H9 (cell line): ENCODE measurements at regions not wholly inside any gene's neighbourhood (a gene's known extent, or its start where the extent isn't known, plus 50 kb on each side); places are given as distances from the start of the nearest gene placed in this dataset.

Source experiments
- DNase-seq: peaks from one replicate; pipeline ENCODE4 v3.0.0-alpha.2; 2017
- H2AFZ ChIP-seq: one replicate; pipeline ENCODE4 v1.6.1; 2013; ENCODE audit warnings: mild to moderate bottlenecking, low read length, control low read depth, moderate library complexity
- H2AK5ac ChIP-seq: 2 replicates; pipeline ENCODE4 v1.6.1; 2013; ENCODE audit warnings: low read length, control low read depth, mixed read lengths; ENCODE audit not compliant: insufficient read length
- H2BK120ac ChIP-seq: one replicate; pipeline ENCODE4 v1.6.1; 2013; ENCODE audit warnings: low read depth, mild to moderate bottlenecking, low read length, control low read depth, inconsistent platforms; ENCODE audit not compliant: poor library complexity, severe bottlenecking
- H2BK12ac ChIP-seq: 2 replicates; pipeline ENCODE4 v1.6.1; 2013; ENCODE audit warnings: low read length, control low read depth, mixed read lengths, low read depth; ENCODE audit not compliant: insufficient read length
- H2BK15ac ChIP-seq: 2 replicates; pipeline ENCODE4 v1.6.1; 2013; ENCODE audit warnings: low read depth, low read length, control low read depth
- H2BK20ac ChIP-seq: one replicate; pipeline ENCODE4 v1.6.1; 2013; ENCODE audit warnings: low read depth, mild to moderate bottlenecking, low read length, control low read depth, inconsistent platforms; ENCODE audit not compliant: poor library complexity, severe bottlenecking
- H2BK5ac ChIP-seq: 2 replicates; pipeline ENCODE4 v1.6.1; 2013; ENCODE audit warnings: low read length, control low read depth, mixed read lengths; ENCODE audit not compliant: insufficient read length
- H3K14ac ChIP-seq: 2 replicates; pipeline ENCODE4 v1.6.1; 2013; ENCODE audit warnings: low read length, control low read depth; ENCODE audit not compliant: insufficient read depth
- H3K18ac ChIP-seq: 2 replicates; pipeline ENCODE4 v1.6.1; 2013; ENCODE audit warnings: low read depth, mild to moderate bottlenecking, mixed read lengths, low read length, control low read depth; ENCODE audit not compliant: insufficient read length
- H3K23ac ChIP-seq: 2 replicates; pipeline ENCODE4 v1.6.1; 2013; ENCODE audit warnings: low read length, control low read depth, mixed read lengths, low read depth; ENCODE audit not compliant: insufficient read length
- H3K23me2 ChIP-seq: 2 replicates; pipeline ENCODE4 v1.6.1; 2013; ENCODE audit warnings: low read depth, mild to moderate bottlenecking, mixed read lengths, low read length, control low read depth; ENCODE audit not compliant: insufficient read length, poor library complexity, severe bottlenecking
- H3K27ac ChIP-seq: 2 replicates; pipeline ENCODE4 v1.5.1; 2013; ENCODE audit warnings: low read length, control low read depth, mixed read lengths, low read depth; ENCODE audit not compliant: insufficient read length
- H3K27me3 ChIP-seq: 2 replicates; pipeline ENCODE4 v1.6.1; 2013; ENCODE audit warnings: low read length, control low read depth, inconsistent platforms; ENCODE audit not compliant: insufficient read depth
- H3K4ac ChIP-seq: 2 replicates; pipeline ENCODE4 v1.6.1; 2013; ENCODE audit warnings: low read depth, mild to moderate bottlenecking, control low read depth, inconsistent platforms, low read length, moderate library complexity
- H3K4me1 ChIP-seq: 2 replicates; pipeline ENCODE4 v1.6.1; 2013; ENCODE audit warnings: low read length, control low read depth, inconsistent platforms; ENCODE audit not compliant: insufficient read depth
- H3K4me2 ChIP-seq: 2 replicates; pipeline ENCODE4 v1.6.1; 2013; ENCODE audit warnings: low read length, control low read depth, mixed read lengths; ENCODE audit not compliant: insufficient read length, insufficient read depth
- H3K56ac ChIP-seq: 2 replicates; pipeline ENCODE4 v1.6.1; 2013; ENCODE audit warnings: low read depth, mild to moderate bottlenecking, mixed read lengths, low read length, control low read depth; ENCODE audit not compliant: insufficient read length
- H3K79me1 ChIP-seq: 2 replicates; pipeline ENCODE4 v1.6.1; 2013; ENCODE audit warnings: low read depth, mild to moderate bottlenecking, moderate library complexity, low read length, control low read depth, inconsistent platforms; ENCODE audit not compliant: insufficient read depth, poor library complexity, severe bottlenecking
- H3K79me2 ChIP-seq: 2 replicates; pipeline ENCODE4 v1.6.1; 2013; ENCODE audit warnings: low read length, control low read depth, inconsistent platforms; ENCODE audit not compliant: insufficient read depth
- H3K9ac ChIP-seq: 2 replicates; pipeline ENCODE4 v1.6.1; 2013; ENCODE audit warnings: low read length, control low read depth, mixed read lengths; ENCODE audit not compliant: insufficient read length; ENCODE audit errors: extremely low read depth
- H3K9me3 ChIP-seq: one replicate; pipeline ENCODE4 v1.6.1; 2013; ENCODE audit warnings: low read depth, low read length, inconsistent platforms; ENCODE audit not compliant: control insufficient read depth
- H3T11ph ChIP-seq: one replicate; pipeline ENCODE4 v1.6.1; 2013; ENCODE audit warnings: mild to moderate bottlenecking, low read length, control low read depth, inconsistent platforms
- H4K20me1 ChIP-seq: one replicate; pipeline ENCODE4 v1.6.1; 2013; ENCODE audit not compliant: control insufficient read depth, insufficient read length, insufficient read depth
- H4K5ac ChIP-seq: 2 replicates; pipeline ENCODE4 v1.6.1; 2013; ENCODE audit warnings: low read depth, mild to moderate bottlenecking, mixed read lengths, low read length, control low read depth; ENCODE audit not compliant: insufficient read length
- H4K8ac ChIP-seq: replicated peaks from 2 replicates; pipeline ENCODE4 v1.6.1; 2013; ENCODE audit warnings: low read length, control low read depth, mixed read lengths, low read depth; ENCODE audit not compliant: insufficient read length
- H4K91ac ChIP-seq: 2 replicates; pipeline ENCODE4 v1.6.1; 2013; ENCODE audit warnings: low read depth, mild to moderate bottlenecking, moderate library complexity, mixed read lengths, low read length, control low read depth; ENCODE audit not compliant: insufficient read length
- H3K27ac Mint-ChIP-seq, 3 experiments: 2 replicates in 2 of 3; 3 replicates in 1 of 3; pipeline ENCODE4 v1.8.0; 2020 to 2021; ENCODE audit warnings: mixed read lengths in 3 of 3, mild to moderate bottlenecking in 1 of 3, moderate library complexity in 1 of 3
- H3K27me3 Mint-ChIP-seq: 2 replicates; pipeline ENCODE4 v1.8.0; 2021; ENCODE audit warnings: low read depth, mild to moderate bottlenecking, moderate library complexity, mixed read lengths
- H3K36me3 Mint-ChIP-seq, 3 experiments: 2 replicates in 2 of 3; 3 replicates in 1 of 3; pipeline ENCODE4 v1.8.0; 2020 to 2021; ENCODE audit warnings: low read depth in 3 of 3, mixed read lengths in 3 of 3; ENCODE audit not compliant: insufficient read depth in 1 of 3
- H3K4me1 Mint-ChIP-seq, 2 experiments: 2 replicates each; pipeline ENCODE4 v1.8.0; 2020; ENCODE audit warnings: mixed read lengths in 2 of 2
- H3K4me3 Mint-ChIP-seq, 2 experiments: 2 replicates in 1 of 2; 3 replicates in 1 of 2; pipeline ENCODE4 v1.8.0; 2020 to 2021; ENCODE audit warnings: mild to moderate bottlenecking in 2 of 2, mixed read lengths in 2 of 2, moderate library complexity in 1 of 2
- H3K9me3 Mint-ChIP-seq, 2 experiments: 2 replicates in 1 of 2; 3 replicates in 1 of 2; pipeline ENCODE4 v1.8.0; 2020; ENCODE audit warnings: mild to moderate bottlenecking in 2 of 2, mixed read lengths in 2 of 2, moderate library complexity in 1 of 2
- CTCF ChIP-seq: fragments of 200-600 bp; sonication (generic); conservative IDR thresholded peaks from 3 replicates; pipeline ENCODE4 v1.8.0; 2021; ENCODE audit warnings: antibody characterized with exemption, mild to moderate bottlenecking
- WGBS: extraction: QIAGEN DNeasy Blood & Tissue Kit; methylation state at CpG from one replicate; pipeline ENCODE4 v1.1.7; 2013; ENCODE audit warnings: missing lambda C conversion rate, low lambda C conversion rate, mixed read lengths; ENCODE audit not compliant: insufficient read length; ENCODE audit errors: extremely low coverage; 5-methylcytosine and 5-hydroxymethylcytosine counted together

- Histone ChIP-seq H2BK20ac (no peak overlapping the region), H2AFZ (no peak overlapping the region)
- WGBS = no CpG with 5 or more reads among the region's 3 CpGs
Measured at GRCh38 chr13:42494157-42494556, 79.8 kb upstream of the TNFSF11 start.

More at GRCh38 chr13:42494157-42494556, 79.8 kb upstream of the TNFSF11 start:
- H3K4me3 Mint-ChIP-seq = no peak overlapping the region
- H3K27me3 Mint-ChIP-seq = no peaks in the 10 kb centered on the region; the same call in 1 of the 2 replicates
- peaks cover 0 to 3% of the 10 kb centered on the region in 2 experiments; a peak in 1 of 5 replicates for H3K9me3 Mint-ChIP-seq
- no peak overlapping the region for H3K4me2 ChIP-seq
- no peak overlapping the region for H3K27ac ChIP-seq
- no peak overlapping the region for H3K27ac Mint-ChIP-seq
- no peak for DNase-seq
- H2BK120ac ChIP-seq = no peak overlapping the region
- TF ChIP-seq CTCF = no peak
- H3K4me1 ChIP-seq = no peaks in the 10 kb centered on the region
- no peak overlapping the region for H2AK5ac ChIP-seq
- H4K20me1 ChIP-seq = no peaks in the 10 kb centered on the region
- no peak overlapping the region for H3K14ac ChIP-seq
- H3T11ph ChIP-seq = no peak overlapping the region
- no peak overlapping the region for H3K9ac ChIP-seq
- no peak overlapping the region for H3K18ac ChIP-seq
- H3K27me3 ChIP-seq = no peaks in the 10 kb centered on the region
- H3K79me2 ChIP-seq = no peaks in the 10 kb centered on the region
- H3K4me1 Mint-ChIP-seq = no peaks in the 10 kb centered on the region
- no peaks in the 10 kb centered on the region for H3K23me2 ChIP-seq
- H4K8ac ChIP-seq = no peak overlapping the region
- H2BK12ac ChIP-seq = no peak overlapping the region
- no peak overlapping the region for H4K5ac ChIP-seq
- no peak overlapping the region for H3K56ac ChIP-seq
- no peak overlapping the region for H3K4ac ChIP-seq
- H4K91ac ChIP-seq = no peak overlapping the region
- H3K9me3 ChIP-seq = no peaks in the 10 kb centered on the region
- H2BK15ac ChIP-seq = no peak overlapping the region
- no peak overlapping the region for H3K23ac ChIP-seq
- H2BK5ac ChIP-seq = no peak overlapping the region
- H3K79me1 ChIP-seq = no peaks in the 10 kb centered on the region
- H3K36me3 Mint-ChIP-seq = no peaks in the 10 kb centered on the region; a peak in 1 of 7 replicates
